GM13977 (cell line): ENCODE measurements at regions not wholly inside any gene's neighbourhood (a gene's known extent, or its start where the extent isn't known, plus 50 kb on each side); places are given as distances from the start of the nearest gene placed in this dataset.
"Not testable (repeated sequence)": the region's sequence is repeated elsewhere in the genome, so short reads cannot be mapped to it uniquely, and the experiment has no call there.

Experiments used
- DNase-seq: peaks from one replicate; pipeline ENCODE4 v3.0.0; 2012; ENCODE audit warnings: low spot score
- CTCF ChIP-seq: IDR thresholded peaks from 2 replicates; pipeline ENCODE4 v1.5.1; 2012; ENCODE audit warnings: mild to moderate bottlenecking, control low read depth; ENCODE audit not compliant: insufficient read depth; ENCODE audit errors: extremely low read depth, missing control alignments
- in situ Hi-C: fragments of 300-500 bp; cut with MboI; formaldehyde crosslinking; loops from one replicate; pipeline ENCODE4 v1.12.0; 2022; ENCODE audit warnings: low sequenced_read_pairs, low pct_unique_long_range_greater_than_20kb, mixed read lengths, inconsistent platforms; ENCODE audit not compliant: unreplicated experiment

GRCh38 chr5:89173528-89173927 lies 290.5 kb upstream of the MEF2C start:
- TF ChIP-seq CTCF = no peak
- DNase-seq = no peak
- in situ Hi-C loops = no loop called here

- no peak for TF ChIP-seq CTCF
- in situ Hi-C loops = no loop called here
- peak; percentile 5 for DNase-seq
Measured at GRCh38 chr5:89168766-89169165, 285.8 kb upstream of the MEF2C start.

- DNase-seq, in situ Hi-C loops: not testable (repeated sequence)
Measured at GRCh38 chr5:89164703-89165102, 281.7 kb upstream of the MEF2C start.

- TF ChIP-seq CTCF = no peak
- DNase-seq = no peak
- in situ Hi-C loops = no loop called here
Measured at GRCh38 chr5:89156226-89156625, 273.2 kb upstream of the MEF2C start.

GRCh38 chr5:89147031-89147430 lies 264.0 kb upstream of the MEF2C start:
- TF ChIP-seq CTCF = no peak
- in situ Hi-C loops = no loop called here

GRCh38 chr5:89137148-89137547 lies 254.2 kb upstream of the MEF2C start:
- in situ Hi-C loops = no loop called here
- TF ChIP-seq CTCF = no peak
- no peak for DNase-seq

More at GRCh38 chr5:89147031-89147430, 264.0 kb upstream of the MEF2C start:
- DNase-seq = no peak

GRCh38 chr5:89133975-89134374 lies 251.0 kb upstream of the MEF2C start:
- in situ Hi-C loops = no loop called here
- TF ChIP-seq CTCF = no peak
- no peak for DNase-seq
